ENCODE measurements at regions not wholly inside any gene's neighbourhood (a gene's known extent, or its start where the extent isn't known, plus 50 kb on each side); places are given as distances from the start of the nearest gene placed in this dataset.

GRCh38 chr3:154921351-154921750, 158.8 kb upstream of the MME start:
- TF ChIP-seq POLR2A (IDR thresholded peaks at IDR 0.05) (no peak), CTCF (IDR thresholded peaks at IDR 0.05) (no peak), EP300 (IDR thresholded peaks at IDR 0.05) (no peak)
